Neural cell (in vitro differentiated cells): ENCODE measurements at regions not wholly inside any gene's neighbourhood (a gene's known extent, or its start where the extent isn't known, plus 50 kb on each side); places are given as distances from the start of the nearest gene placed in this dataset.

Experiments
- H2AFZ ChIP-seq: fragments of 200-600, 300-800 bp; sonication (generic), shearing (Covaris generic); 2 replicates; pipeline ENCODE4 v1.6.0; 2014; ENCODE audit warnings: low read depth, mild to moderate bottlenecking, antibody characterized with exemption, low read length, moderate library complexity
- H3F3A ChIP-seq: fragments of 200-600 bp; shearing (Covaris generic); 2 replicates; pipeline ENCODE4 v1.6.1; 2016; ENCODE audit warnings: mild to moderate bottlenecking, moderate library complexity, mixed read lengths, antibody characterized with exemption, low read length; ENCODE audit not compliant: insufficient read depth, poor library complexity, severe bottlenecking
- H3K27ac ChIP-seq: fragments of 200-600, 300-800 bp; sonication (generic), shearing (Covaris generic); 2 replicates; pipeline ENCODE4 v1.5.1; 2014; ENCODE audit warnings: mild to moderate bottlenecking, low read length, moderate library complexity
- H3K27me3 ChIP-seq: fragments of 300-800, 200-600 bp; sonication (generic), shearing (Covaris generic); 2 replicates; pipeline ENCODE4 v1.6.0; 2014; ENCODE audit warnings: mild to moderate bottlenecking, low read depth, low read length, moderate library complexity; ENCODE audit not compliant: insufficient read depth
- H3K36me3 ChIP-seq: fragments of 300-800, 200-600 bp; sonication (generic), shearing (Covaris generic); 2 replicates; pipeline ENCODE4 v1.5.1; 2014; ENCODE audit warnings: mild to moderate bottlenecking, antibody characterized with exemption, low read length, moderate library complexity; ENCODE audit not compliant: insufficient read depth
- H3K4me2 ChIP-seq: fragments of 300-800, 200-600 bp; sonication (generic), shearing (Covaris generic); 2 replicates; pipeline ENCODE4 v1.6.0; 2014; ENCODE audit warnings: mild to moderate bottlenecking, low read length
- H3K4me3 ChIP-seq: fragments of 300-800, 200-600 bp; sonication (generic), shearing (Covaris generic); 2 replicates; pipeline ENCODE4 v1.5.1; 2014; ENCODE audit warnings: mild to moderate bottlenecking, low read length, moderate library complexity
- H3K79me2 ChIP-seq: fragments of 200-600 bp; shearing (Covaris generic); replicated peaks from 2 replicates; pipeline ENCODE4 v1.6.0; 2014; ENCODE audit warnings: mild to moderate bottlenecking, low read length, moderate library complexity; ENCODE audit not compliant: insufficient read depth
- H3K9ac ChIP-seq: fragments of 300-800, 200-600 bp; sonication (generic), shearing (Covaris generic); 2 replicates; pipeline ENCODE4 v1.6.1; 2016; ENCODE audit warnings: mild to moderate bottlenecking, low read length, mixed read lengths
- H3K9me2 ChIP-seq: fragments of 200-600 bp; shearing (Covaris generic); 2 replicates; pipeline ENCODE4 v1.6.1; 2016; ENCODE audit warnings: mild to moderate bottlenecking, low read length, mixed read lengths; ENCODE audit not compliant: insufficient read depth
- H3K9me3 ChIP-seq: fragments of 200-600, 300-800 bp; sonication (generic), shearing (Covaris generic); 2 replicates; pipeline ENCODE4 v1.6.1; 2016; ENCODE audit warnings: mild to moderate bottlenecking, mixed run types, low read length, moderate library complexity, mixed read lengths
- H4K20me1 ChIP-seq: fragments of 200-600 bp; shearing (Covaris generic); 2 replicates; pipeline ENCODE4 v1.6.1; 2016; ENCODE audit warnings: mild to moderate bottlenecking, mixed run types; ENCODE audit not compliant: insufficient read depth
- CTCF ChIP-seq: fragments of 450-650 bp; IDR thresholded peaks from 2 replicates; pipeline ENCODE4 v1.5.1; 2014; ENCODE audit warnings: antibody characterized with exemption, mild to moderate bottlenecking, moderate library complexity; ENCODE audit not compliant: poor library complexity, severe bottlenecking
- EP300 ChIP-seq: fragments of 450-650 bp; conservative IDR thresholded peaks from 2 replicates; pipeline ENCODE4 v1.6.1; 2014; ENCODE audit warnings: antibody characterized with exemption, mild to moderate bottlenecking, moderate library complexity; ENCODE audit not compliant: poor library complexity, severe bottlenecking
- EZH2 ChIP-seq: fragments of 200-600, 300-800 bp; shearing (Covaris generic), sonication (generic); IDR thresholded peaks from 2 replicates; pipeline ENCODE4 v1.6.1; 2014; ENCODE audit warnings: antibody characterized with exemption, low read length, borderline replicate concordance, mild to moderate bottlenecking; ENCODE audit not compliant: insufficient read depth, poor library complexity, severe bottlenecking
- MXI1 ChIP-seq: fragments of 450-650 bp; conservative IDR thresholded peaks from 2 replicates; pipeline ENCODE4 v1.6.1; 2014; ENCODE audit warnings: antibody characterized with exemption, mild to moderate bottlenecking; ENCODE audit not compliant: poor library complexity, severe bottlenecking
- POLR2AphosphoS5 ChIP-seq: IDR thresholded peaks from 2 replicates; pipeline ENCODE4 v1.6.1; 2012
- RAD21 ChIP-seq: fragments of 450-650 bp; conservative IDR thresholded peaks from 2 replicates; pipeline ENCODE4 v1.6.1; 2014; ENCODE audit warnings: antibody characterized with exemption, mild to moderate bottlenecking, moderate library complexity
- SMC3 ChIP-seq: fragments of 450-650 bp; conservative IDR thresholded peaks from 2 replicates; pipeline ENCODE4 v1.6.1; 2014; ENCODE audit warnings: antibody characterized with exemption, mild to moderate bottlenecking, moderate library complexity; ENCODE audit not compliant: poor library complexity
- TAF1 ChIP-seq: IDR thresholded peaks from 2 replicates; pipeline ENCODE4 v1.6.1; 2012; ENCODE audit warnings: low read depth
- TF ChIP-seq, protein P1 (sequence below): IDR thresholded peaks from 2 replicates; pipeline ENCODE4 v1.6.1; 2012; ENCODE audit warnings: borderline replicate concordance

DNA sequence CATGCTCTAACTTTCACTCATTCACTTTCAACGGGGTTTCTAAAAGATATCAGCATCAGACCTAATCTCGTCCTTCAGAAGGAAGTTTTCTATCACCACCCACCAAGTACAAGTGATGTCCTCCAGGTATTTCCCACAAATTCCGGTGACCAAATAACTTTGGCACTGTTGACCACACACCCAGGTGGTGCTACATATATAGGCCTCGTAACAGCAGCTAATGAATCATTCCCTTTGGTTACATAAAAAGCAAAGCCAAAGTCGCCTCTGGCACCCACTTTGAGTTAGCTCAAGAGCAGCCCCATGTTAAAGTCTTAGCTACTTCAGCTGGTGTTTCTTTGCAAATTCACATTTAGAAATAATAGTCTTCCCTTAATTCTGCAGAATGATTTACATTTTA lies 138.2 kb upstream of the OSR1 start:
- Histone ChIP-seq H3K4me3 (no peak overlapping the region), H3K4me2 (no peak overlapping the region), H3K9ac (no peak overlapping the region), H3K79me2 (no peaks in the 10 kb centered on the region), H3K9me3 (no peaks in the 10 kb centered on the region), H4K20me1 (no peaks in the 10 kb centered on the region), H3K27ac (no peak overlapping the region), H3K27me3 (no peaks in the 10 kb centered on the region), H3F3A (no peaks in the 10 kb centered on the region), H3K36me3 (no peaks in the 10 kb centered on the region), H2AFZ (no peak overlapping the region), H3K9me2 (no peaks in the 10 kb centered on the region)
- TF ChIP-seq POLR2AphosphoS5, result no peak
- TF ChIP-seq CTCF, result no peak
- TF ChIP-seq SMC3, result no peak

DNA sequence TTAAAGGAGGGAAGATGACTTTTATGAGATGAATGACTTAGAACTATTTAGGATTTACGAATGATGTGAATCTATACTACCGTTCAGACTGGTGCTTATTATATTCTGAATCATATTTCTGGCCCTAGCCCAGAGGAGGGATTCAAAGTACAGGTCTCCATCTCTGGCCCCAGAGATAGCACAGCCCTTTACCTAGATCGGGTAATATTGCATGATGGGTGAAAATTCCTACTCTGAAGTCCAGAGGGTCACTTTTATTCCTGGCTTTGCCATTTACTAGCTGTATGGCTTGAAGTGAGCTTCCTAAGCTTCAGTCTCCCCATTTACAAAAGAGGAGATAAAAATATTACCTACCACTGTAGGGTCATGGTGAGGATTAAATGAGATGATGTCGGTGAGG lies 135.8 kb upstream of the OSR1 start:
- Histone ChIP-seq H3K4me2 (no peak overlapping the region), H2AFZ (no peak overlapping the region), H3K27ac (no peak overlapping the region), H3K79me2 (no peaks in the 10 kb centered on the region), H4K20me1 (no peaks in the 10 kb centered on the region), H3K9me2 (no peaks in the 10 kb centered on the region), H3K4me3 (no peak overlapping the region), H3K9ac (no peak overlapping the region), H3F3A (no peaks in the 10 kb centered on the region), H3K27me3 (no peaks in the 10 kb centered on the region), H3K36me3 (no peaks in the 10 kb centered on the region), H3K9me3 (no peaks in the 10 kb centered on the region)
- TF ChIP-seq EZH2, result no peak
- no peak for TF ChIP-seq MXI1
- no peak for TF ChIP-seq SMC3
- no peak for TF ChIP-seq POLR2AphosphoS5
- TF ChIP-seq TAF1, result no peak
- TF ChIP-seq EP300, result no peak
- no peak for TF ChIP-seq CTCF
- TF ChIP-seq, protein P1, sequence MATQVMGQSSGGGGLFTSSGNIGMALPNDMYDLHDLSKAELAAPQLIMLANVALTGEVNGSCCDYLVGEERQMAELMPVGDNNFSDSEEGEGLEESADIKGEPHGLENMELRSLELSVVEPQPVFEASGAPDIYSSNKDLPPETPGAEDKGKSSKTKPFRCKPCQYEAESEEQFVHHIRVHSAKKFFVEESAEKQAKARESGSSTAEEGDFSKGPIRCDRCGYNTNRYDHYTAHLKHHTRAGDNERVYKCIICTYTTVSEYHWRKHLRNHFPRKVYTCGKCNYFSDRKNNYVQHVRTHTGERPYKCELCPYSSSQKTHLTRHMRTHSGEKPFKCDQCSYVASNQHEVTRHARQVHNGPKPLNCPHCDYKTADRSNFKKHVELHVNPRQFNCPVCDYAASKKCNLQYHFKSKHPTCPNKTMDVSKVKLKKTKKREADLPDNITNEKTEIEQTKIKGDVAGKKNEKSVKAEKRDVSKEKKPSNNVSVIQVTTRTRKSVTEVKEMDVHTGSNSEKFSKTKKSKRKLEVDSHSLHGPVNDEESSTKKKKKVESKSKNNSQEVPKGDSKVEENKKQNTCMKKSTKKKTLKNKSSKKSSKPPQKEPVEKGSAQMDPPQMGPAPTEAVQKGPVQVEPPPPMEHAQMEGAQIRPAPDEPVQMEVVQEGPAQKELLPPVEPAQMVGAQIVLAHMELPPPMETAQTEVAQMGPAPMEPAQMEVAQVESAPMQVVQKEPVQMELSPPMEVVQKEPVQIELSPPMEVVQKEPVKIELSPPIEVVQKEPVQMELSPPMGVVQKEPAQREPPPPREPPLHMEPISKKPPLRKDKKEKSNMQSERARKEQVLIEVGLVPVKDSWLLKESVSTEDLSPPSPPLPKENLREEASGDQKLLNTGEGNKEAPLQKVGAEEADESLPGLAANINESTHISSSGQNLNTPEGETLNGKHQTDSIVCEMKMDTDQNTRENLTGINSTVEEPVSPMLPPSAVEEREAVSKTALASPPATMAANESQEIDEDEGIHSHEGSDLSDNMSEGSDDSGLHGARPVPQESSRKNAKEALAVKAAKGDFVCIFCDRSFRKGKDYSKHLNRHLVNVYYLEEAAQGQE, result no peak
- TF ChIP-seq RAD21, result no peak
